ENCODE measurements at regions not wholly inside any gene's neighbourhood (a gene's known extent, or its start where the extent isn't known, plus 50 kb on each side); places are given as distances from the start of the nearest gene placed in this dataset.

GRCh38 chr9:82673201-82673600 is 389.7 kb downstream of the RASEF start:
- Histone ChIP-seq H3K27ac (no peak overlapping the region), H3K4me1 (no peaks in the 10 kb centered on the region), H3K4me3 (no peak overlapping the region), H3K27me3 (no peaks in the 10 kb centered on the region), H3K36me3 (no peaks in the 10 kb centered on the region), H3K9me3 (no peaks in the 10 kb centered on the region)
- TF ChIP-seq POLR2A (IDR thresholded peaks at IDR 0.05) (no peak), EP300 (IDR thresholded peaks at IDR 0.05; ENCODE audit: low read depth) (no peak)
- TF ChIP-seq, protein P1, sequence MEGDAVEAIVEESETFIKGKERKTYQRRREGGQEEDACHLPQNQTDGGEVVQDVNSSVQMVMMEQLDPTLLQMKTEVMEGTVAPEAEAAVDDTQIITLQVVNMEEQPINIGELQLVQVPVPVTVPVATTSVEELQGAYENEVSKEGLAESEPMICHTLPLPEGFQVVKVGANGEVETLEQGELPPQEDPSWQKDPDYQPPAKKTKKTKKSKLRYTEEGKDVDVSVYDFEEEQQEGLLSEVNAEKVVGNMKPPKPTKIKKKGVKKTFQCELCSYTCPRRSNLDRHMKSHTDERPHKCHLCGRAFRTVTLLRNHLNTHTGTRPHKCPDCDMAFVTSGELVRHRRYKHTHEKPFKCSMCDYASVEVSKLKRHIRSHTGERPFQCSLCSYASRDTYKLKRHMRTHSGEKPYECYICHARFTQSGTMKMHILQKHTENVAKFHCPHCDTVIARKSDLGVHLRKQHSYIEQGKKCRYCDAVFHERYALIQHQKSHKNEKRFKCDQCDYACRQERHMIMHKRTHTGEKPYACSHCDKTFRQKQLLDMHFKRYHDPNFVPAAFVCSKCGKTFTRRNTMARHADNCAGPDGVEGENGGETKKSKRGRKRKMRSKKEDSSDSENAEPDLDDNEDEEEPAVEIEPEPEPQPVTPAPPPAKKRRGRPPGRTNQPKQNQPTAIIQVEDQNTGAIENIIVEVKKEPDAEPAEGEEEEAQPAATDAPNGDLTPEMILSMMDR (IDR thresholded peaks at IDR 0.05), result no peak
- intact Hi-C loops (cut with DNase I; ENCODE audit: low total_unique reads), result no loop called here
- WGBS, 2 donors (ENCODE audit: low coverage in 1 of 2), result 83 to 100% methylated on average over 1 of the region's 1 CpG
- in situ Hi-C loops (cut with MboI; ENCODE audit: low pct_ligation_motif_present in 1 of 4, low pct_unique_long_range_greater_than_20kb in 1 of 4, low sequenced_read_pairs in 3 of 4), result no loop called here
- DNase-seq, result no peak

GRCh38 chr9:82673919-82674318 is 389.0 kb downstream of the RASEF start:
- intact Hi-C loops (cut with DNase I; ENCODE audit: low total_unique reads), result no loop called here
- TF ChIP-seq POLR2AphosphoS5 (IDR thresholded peaks at IDR 0.05) (no peak), EP300 (IDR thresholded peaks at IDR 0.05; ENCODE audit: low read depth) (no peak), POLR2A (IDR thresholded peaks at IDR 0.05) (no peak)
- TF ChIP-seq, protein P1 (IDR thresholded peaks at IDR 0.05), result no peak
- in situ Hi-C loops (cut with MboI; ENCODE audit: low pct_ligation_motif_present in 1 of 4, low pct_unique_long_range_greater_than_20kb in 1 of 4, low sequenced_read_pairs in 3 of 4), result no loop called here
- Histone ChIP-seq H3K4me1 (no peaks in the 10 kb centered on the region), H3K27me3 (no peaks in the 10 kb centered on the region), H3K36me3 (no peaks in the 10 kb centered on the region), H3K9me3 (no peaks in the 10 kb centered on the region), H3K4me3 (no peak overlapping the region), H3K27ac (no peak overlapping the region)
- 47 to 53% methylated on average over 2 to 3 of the region's 3 CpGs for WGBS, 2 donors (ENCODE audit: low coverage in 1 of 2)
- DNase-seq, result no peak

DNA sequence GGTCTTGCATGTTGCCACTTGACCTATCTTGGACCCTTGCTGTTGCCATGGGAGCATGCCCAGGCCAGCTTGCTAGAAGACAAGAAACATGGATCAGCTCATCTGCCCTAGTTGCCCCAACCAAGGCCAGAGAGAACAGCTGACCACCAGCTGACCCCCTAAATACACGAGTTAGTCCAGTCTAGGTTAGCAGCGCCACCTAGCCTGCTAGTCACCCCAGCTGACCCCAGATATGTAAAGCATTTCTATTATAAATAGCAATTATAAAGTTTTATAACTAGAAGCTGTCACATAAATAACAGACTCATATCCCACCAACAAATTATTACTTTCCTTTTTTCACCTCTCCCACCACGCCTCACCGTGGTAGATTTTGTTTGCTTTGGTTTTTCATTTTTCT is 387.8 kb downstream of the RASEF start:
- TF ChIP-seq, protein P1 (IDR thresholded peaks at IDR 0.05), result no peak
- no peak for TF ChIP-seq EP300 (IDR thresholded peaks at IDR 0.05; ENCODE audit: low read depth)
- no peak for TF ChIP-seq POLR2AphosphoS5 (IDR thresholded peaks at IDR 0.05)
- no peak for TF ChIP-seq POLR2A (IDR thresholded peaks at IDR 0.05)
- Histone ChIP-seq H3K4me1 (no peaks in the 10 kb centered on the region), H3K27ac (no peak overlapping the region), H3K9me3 (no peaks in the 10 kb centered on the region), H3K4me3 (no peak overlapping the region), H3K36me3 (no peaks in the 10 kb centered on the region), H3K27me3 (no peaks in the 10 kb centered on the region)
- DNase-seq, result no peak
- in situ Hi-C loops (cut with MboI; ENCODE audit: low pct_ligation_motif_present in 1 of 4, low pct_unique_long_range_greater_than_20kb in 1 of 4, low sequenced_read_pairs in 3 of 4) (no loop called here), intact Hi-C loops (cut with DNase I; ENCODE audit: low total_unique reads) (no loop called here)
- 84 to 92% methylated on average over 3 to 4 of the region's 4 CpGs for WGBS, 2 donors (ENCODE audit: low coverage in 1 of 2)

DNA sequence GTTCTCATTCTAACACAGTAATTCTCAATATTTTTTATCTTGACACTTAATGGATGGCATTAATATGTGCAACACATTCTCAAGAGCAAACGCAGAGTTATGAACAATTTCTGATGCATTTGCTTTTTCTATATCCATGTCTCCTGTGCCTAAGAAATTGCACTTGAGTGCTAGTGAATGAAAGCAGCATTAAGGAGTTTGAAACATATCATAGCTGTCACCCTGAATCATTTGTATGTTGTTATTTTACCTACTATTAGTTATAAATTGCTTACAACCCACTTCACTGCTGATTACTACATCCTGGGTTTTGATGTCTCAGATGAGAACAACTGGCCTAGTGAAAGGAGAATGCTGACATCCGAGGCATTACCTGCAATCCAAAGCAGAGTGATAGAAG is 387.3 kb downstream of the RASEF start:
- intact Hi-C loops (cut with DNase I; ENCODE audit: low total_unique reads), result no loop called here
- Histone ChIP-seq H3K27ac (no peak overlapping the region), H3K4me3 (no peak overlapping the region), H3K27me3 (no peaks in the 10 kb centered on the region), H3K9me3 (no peaks in the 10 kb centered on the region), H3K36me3 (no peaks in the 10 kb centered on the region), H3K4me1 (no peaks in the 10 kb centered on the region)
- in situ Hi-C loops (cut with MboI; ENCODE audit: low pct_ligation_motif_present in 1 of 4, low pct_unique_long_range_greater_than_20kb in 1 of 4, low sequenced_read_pairs in 3 of 4), result no loop called here
- TF ChIP-seq, protein P1 (IDR thresholded peaks at IDR 0.05), result no peak
- TF ChIP-seq POLR2A (IDR thresholded peaks at IDR 0.05), result no peak
- TF ChIP-seq POLR2AphosphoS5 (IDR thresholded peaks at IDR 0.05), result no peak
- no peak for TF ChIP-seq EP300 (IDR thresholded peaks at IDR 0.05; ENCODE audit: low read depth)
- 75 to 76% methylated on average over 2 of the region's 2 CpGs for WGBS, 2 donors (ENCODE audit: low coverage in 1 of 2)
- DNase-seq, result no peak

All from transverse colon (tissue), 4 donors.